IMR-90 (cell line): ENCODE measurements at regions not wholly inside any gene's neighbourhood (a gene's known extent, or its start where the extent isn't known, plus 50 kb on each side); places are given as distances from the start of the nearest gene placed in this dataset.

ENCODE experiments used
- CEBPB ChIP-seq: IDR thresholded peaks from 2 replicates; pipeline ENCODE4 v1.6.1; 2012; ENCODE audit warnings: low read depth, low read length, improper control_type of control experiment
- MAFK ChIP-seq: IDR thresholded peaks from 2 replicates; pipeline ENCODE4 v1.6.1; 2012; ENCODE audit warnings: low read depth, low read length, improper control_type of control experiment
- MAZ ChIP-seq: IDR thresholded peaks from 2 replicates; pipeline ENCODE4 v1.6.1; 2012; ENCODE audit warnings: low read depth, mild to moderate bottlenecking, low read length, improper control_type of control experiment, moderate library complexity, borderline replicate concordance
- MXI1 ChIP-seq: IDR thresholded peaks from 2 replicates; pipeline ENCODE4 v1.6.1; 2012; ENCODE audit warnings: low read depth, mild to moderate bottlenecking, low read length, moderate library complexity, borderline replicate concordance
- POLR2A ChIP-seq: IDR thresholded peaks from 2 replicates; pipeline ENCODE4 v1.6.1; 2012; ENCODE audit warnings: mild to moderate bottlenecking, low read depth, low read length
- RAD21 ChIP-seq: IDR thresholded peaks from 2 replicates; pipeline ENCODE4 v1.6.1; 2012; ENCODE audit warnings: low read length, improper control_type of control experiment
- RCOR1 ChIP-seq: IDR thresholded peaks from 2 replicates; pipeline ENCODE4 v1.6.1; 2012; ENCODE audit warnings: mild to moderate bottlenecking, low read length, improper control_type of control experiment; ENCODE audit not compliant: insufficient replicate concordance
- RFX5 ChIP-seq: IDR thresholded peaks from 2 replicates; pipeline ENCODE4 v1.8.0; 2012; ENCODE audit warnings: low read depth, mild to moderate bottlenecking, low read length, moderate library complexity
- SMC3 ChIP-seq: fragments of 150-350 bp; IDR thresholded peaks from 2 replicates; pipeline ENCODE4 v1.6.1; 2016; ENCODE audit warnings: low read depth, mild to moderate bottlenecking, antibody characterized with exemption, low read length, moderate library complexity
- TF ChIP-seq, protein P1 (sequence below): fragments of 150-350 bp; IDR thresholded peaks from 2 replicates; pipeline ENCODE4 v1.6.1; 2016; ENCODE audit warnings: low read depth, mild to moderate bottlenecking, low read length, moderate library complexity, borderline replicate concordance
- TF ChIP-seq, protein P2 (sequence below): conservative IDR thresholded peaks from 2 replicates; pipeline ENCODE4 v1.5.1; 2012; ENCODE audit warnings: mild to moderate bottlenecking, low read depth, low read length, improper control_type of control experiment

DNA sequence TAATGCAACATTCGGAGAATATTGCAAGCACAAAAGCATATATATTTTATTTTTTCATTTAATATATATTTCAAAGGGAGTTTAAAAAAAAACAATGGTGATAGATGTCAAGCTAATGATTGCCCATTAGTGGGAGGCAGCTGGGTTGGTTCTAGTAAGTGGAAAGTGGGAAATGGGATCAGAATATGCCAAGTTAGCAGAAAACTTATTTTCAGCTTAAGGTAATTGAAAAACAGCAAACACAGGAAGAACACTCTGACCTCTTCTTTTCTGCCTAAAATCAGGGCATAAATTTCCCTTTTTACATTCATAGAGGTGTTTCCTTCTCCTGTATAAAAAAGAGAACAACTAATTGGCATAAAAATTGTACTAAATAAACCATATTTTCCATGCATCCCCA is 535.3 kb upstream of the SYT4 start:
- TF ChIP-seq SMC3 (no peak), POLR2A (no peak), RFX5 (no peak), RAD21 (no peak), MAZ (no peak), CEBPB (no peak), MXI1 (no peak), MAFK (peak; percentile 50; the same call in 1 of the 2 replicates), RCOR1 (no peak)
- TF ChIP-seq, protein P1, sequence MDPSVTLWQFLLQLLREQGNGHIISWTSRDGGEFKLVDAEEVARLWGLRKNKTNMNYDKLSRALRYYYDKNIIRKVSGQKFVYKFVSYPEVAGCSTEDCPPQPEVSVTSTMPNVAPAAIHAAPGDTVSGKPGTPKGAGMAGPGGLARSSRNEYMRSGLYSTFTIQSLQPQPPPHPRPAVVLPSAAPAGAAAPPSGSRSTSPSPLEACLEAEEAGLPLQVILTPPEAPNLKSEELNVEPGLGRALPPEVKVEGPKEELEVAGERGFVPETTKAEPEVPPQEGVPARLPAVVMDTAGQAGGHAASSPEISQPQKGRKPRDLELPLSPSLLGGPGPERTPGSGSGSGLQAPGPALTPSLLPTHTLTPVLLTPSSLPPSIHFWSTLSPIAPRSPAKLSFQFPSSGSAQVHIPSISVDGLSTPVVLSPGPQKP, result no peak
- TF ChIP-seq, protein P2, sequence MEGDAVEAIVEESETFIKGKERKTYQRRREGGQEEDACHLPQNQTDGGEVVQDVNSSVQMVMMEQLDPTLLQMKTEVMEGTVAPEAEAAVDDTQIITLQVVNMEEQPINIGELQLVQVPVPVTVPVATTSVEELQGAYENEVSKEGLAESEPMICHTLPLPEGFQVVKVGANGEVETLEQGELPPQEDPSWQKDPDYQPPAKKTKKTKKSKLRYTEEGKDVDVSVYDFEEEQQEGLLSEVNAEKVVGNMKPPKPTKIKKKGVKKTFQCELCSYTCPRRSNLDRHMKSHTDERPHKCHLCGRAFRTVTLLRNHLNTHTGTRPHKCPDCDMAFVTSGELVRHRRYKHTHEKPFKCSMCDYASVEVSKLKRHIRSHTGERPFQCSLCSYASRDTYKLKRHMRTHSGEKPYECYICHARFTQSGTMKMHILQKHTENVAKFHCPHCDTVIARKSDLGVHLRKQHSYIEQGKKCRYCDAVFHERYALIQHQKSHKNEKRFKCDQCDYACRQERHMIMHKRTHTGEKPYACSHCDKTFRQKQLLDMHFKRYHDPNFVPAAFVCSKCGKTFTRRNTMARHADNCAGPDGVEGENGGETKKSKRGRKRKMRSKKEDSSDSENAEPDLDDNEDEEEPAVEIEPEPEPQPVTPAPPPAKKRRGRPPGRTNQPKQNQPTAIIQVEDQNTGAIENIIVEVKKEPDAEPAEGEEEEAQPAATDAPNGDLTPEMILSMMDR, result no peak
